NCI-H2107 treated with DMSO at 0.1 percent for 48 hours (cell line): ENCODE measurements at regions not wholly inside any gene's neighbourhood (a gene's known extent, or its start where the extent isn't known, plus 50 kb on each side); places are given as distances from the start of the nearest gene placed in this dataset.

Source experiments
- DNase-seq: peaks from one replicate; lab custom pipeline; 2025; ENCODE audit not compliant: unreplicated experiment; lab: John Stamatoyannopoulos, UW

DNA sequence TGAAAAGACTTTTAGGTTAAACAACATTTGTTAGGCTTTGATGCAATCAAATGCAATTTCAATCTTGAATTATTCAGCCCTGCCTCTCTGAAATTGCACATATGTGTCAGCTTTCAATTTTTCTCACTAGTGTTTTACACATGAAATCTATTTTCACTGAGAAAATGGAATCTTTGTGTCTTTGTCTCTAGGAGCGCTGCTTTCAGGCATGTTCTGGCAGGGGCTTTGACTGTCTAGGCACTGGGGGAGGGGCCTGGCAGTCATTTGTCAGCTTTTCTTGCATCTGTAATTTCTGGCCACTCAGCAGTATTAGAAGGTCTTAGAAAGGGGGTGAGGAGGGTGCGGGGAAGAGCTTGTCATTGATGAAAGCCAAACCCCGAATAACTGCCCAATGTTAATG lies 264.4 kb downstream of the PTPRC start:
- DNase-seq, result no peak

- no peak for DNase-seq
These were observed 264.8 kb downstream of the PTPRC start for GRCh38 chr1:198903621-198904020.

GRCh38 chr1:198904321-198904720 lies 265.5 kb downstream of the PTPRC start:
- no peak for DNase-seq

- DNase-seq, result no peak
These were observed 268.0 kb downstream of the PTPRC start for GRCh38 chr1:198906739-198907422.

- DNase-seq, result no peak
These were observed 268.5 kb downstream of the PTPRC start for GRCh38 chr1:198907423-198907746.

DNA sequence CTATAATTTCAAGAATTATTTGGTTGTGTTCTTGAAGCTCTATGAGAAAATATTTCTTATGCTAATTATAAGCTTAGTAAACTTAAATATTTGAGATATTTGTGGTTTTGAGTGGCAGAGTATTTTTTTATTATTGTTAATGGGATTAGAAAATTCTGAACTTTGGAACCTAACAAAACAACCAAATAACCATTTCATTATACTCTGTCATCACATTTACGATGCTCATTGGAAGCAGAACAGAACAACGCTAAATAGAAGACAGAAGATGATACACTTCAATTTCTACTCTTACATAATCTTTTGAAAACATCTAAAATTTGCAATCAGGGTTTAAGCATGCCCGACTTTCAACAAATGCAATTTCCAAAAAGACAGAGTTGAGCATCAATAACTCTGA lies 270.2 kb downstream of the PTPRC start:
- DNase-seq, result no peak

DNA sequence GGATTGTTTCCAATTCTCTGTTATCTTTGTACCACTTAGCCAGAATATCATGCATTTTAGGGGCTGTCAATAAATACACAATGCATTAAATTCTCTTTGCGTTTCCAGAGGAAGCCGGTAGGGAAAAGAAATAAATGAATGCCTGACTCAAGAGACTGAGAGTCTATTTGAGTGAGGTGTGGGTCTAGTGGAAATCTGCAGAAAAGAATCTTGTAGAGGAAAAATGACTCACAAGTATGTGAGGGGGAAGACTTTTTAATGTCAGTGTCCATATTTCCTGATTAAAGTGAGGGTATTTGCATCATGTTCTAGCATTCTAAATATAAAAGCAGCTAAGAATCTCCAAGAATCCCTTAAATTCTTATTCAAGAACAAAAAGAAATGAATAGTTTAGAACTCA lies 271.1 kb downstream of the PTPRC start:
- no peak for DNase-seq

DNA sequence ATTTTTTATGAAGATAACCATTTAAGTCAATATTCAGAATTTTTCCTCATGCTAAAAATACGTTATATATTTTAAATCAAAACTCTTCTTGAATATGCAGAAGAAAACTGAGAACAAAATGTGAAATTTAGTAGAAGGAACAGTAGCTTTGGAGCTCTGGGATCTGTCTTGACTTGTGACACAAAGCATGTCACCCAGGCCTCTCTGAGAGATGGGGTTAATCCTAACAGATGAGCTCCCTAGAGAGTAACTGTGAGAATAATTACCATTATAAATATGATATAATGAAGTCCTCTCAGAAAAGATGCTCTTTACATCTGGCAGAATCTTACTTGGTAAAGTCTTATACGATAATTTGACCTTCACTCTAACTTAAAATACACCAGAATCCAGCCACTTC lies 272.0 kb downstream of the PTPRC start:
- DNase-seq, result no peak

DNA sequence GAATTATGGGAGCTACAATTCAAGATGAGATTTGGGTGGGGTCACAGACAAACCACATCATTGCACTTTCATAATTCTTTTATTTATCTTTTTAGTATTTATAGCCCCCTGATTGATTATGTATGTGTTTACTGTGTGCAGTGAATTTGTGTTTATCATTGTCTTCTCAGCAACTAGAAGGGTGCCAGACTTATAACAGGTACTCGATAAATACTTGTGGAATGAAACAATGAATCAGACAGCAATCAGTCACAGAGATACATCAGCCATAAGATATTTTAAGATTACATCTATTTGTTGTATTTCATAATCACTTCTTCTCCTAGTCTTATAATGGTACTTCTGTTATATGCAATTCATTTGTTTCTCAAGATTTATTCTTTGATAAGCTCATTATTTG lies 273.2 kb downstream of the PTPRC start:
- DNase-seq, result no peak

- no peak for DNase-seq
These were observed 274.8 kb downstream of the PTPRC start for GRCh38 chr1:198913667-198914066.

DNA sequence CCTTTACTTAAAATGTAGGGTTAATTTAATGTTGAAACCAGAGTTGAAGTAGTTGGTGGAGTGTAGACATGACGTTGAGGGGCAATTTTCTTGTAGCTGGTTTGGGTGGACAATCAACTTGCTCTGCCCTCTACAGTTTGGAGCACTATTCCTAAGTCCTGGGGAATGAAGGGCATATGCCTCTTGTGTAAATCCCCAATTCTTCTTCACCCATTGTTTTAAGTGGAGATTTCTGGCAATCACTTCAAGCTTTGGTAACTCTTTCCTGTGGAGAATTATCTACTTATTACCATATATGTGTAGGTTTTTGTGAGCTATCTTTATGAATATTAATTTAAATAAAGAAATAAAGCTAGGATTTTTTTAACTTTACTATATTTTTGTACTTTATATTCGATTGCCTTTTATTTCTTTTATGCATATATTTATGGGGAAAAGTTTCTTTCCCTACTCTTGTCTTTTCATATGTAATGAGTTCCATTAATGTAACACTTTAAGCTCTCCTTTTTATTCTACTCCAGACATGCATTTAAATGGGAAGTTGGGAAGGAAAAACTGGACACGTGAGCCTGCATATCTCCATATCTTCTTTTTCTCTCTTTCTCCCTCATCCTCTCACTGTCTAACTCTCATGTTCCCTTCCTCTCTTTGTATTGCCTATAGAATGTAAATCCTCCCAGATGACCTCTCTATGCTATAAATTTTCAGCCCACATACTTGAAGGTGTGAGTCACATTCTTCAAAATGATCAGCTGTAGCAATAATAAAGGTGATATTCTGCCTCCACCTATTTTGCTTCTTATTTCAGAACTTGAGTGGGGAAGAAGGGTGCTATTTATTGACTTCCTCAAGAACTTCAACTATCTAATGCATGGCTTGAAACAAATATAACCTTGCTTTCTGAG lies 276.7 kb downstream of the PTPRC start:
- DNase-seq, result no peak

GRCh38 chr1:198917226-198917625 lies 278.4 kb downstream of the PTPRC start:
- no peak for DNase-seq

DNA sequence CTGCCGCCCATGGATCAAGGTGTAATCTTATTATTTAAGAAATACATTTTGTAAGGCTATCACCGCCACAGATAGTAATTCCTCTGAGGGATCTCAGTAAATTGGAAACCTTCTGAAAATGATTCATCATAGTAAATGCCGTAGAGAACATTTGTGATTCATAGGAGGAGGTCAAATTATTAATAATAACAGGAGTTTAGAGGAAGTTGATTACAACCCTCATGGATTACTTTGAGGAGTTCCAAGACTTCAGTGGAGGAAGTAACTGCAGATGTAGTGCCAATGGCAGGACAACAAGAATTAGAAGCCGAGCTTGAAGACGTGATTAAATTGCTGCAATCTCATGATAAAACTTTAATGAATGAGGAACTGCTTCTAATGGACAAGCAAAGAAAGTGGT lies 280.1 kb downstream of the PTPRC start:
- no peak for DNase-seq

DNA sequence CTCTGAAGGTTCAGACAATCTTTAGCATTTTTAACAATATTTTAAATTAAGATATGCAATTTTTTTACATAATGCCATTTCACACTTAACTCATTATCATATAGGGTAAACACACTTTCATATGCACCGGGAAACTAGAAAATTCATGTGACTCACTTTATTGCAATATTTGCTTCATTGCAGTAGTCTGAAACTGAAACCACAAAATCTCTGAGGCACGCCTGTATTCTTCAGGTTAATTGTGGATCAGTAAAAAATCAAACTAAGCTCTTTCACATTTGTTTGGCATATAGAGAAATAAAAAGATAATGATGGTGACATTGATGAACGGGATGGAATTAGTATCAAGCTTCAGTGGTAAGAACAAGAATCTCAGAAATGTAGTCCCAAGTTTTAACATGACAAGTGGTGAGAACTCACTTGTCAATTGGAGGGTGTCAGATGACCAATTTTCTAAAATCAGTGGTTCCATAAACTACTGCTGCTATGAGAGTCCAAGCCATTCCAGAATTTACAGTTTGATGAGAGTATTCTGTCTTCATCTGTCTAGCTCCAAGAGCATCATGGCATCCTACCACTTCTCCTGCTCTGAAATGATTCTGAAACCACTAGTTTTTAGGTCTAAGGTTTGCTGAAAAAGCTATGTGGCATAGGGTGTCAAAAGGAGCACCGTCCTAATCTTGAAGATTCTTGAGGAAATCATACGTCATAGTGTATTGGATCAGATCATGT lies 281.0 kb downstream of the PTPRC start:
- DNase-seq, result no peak

DNA sequence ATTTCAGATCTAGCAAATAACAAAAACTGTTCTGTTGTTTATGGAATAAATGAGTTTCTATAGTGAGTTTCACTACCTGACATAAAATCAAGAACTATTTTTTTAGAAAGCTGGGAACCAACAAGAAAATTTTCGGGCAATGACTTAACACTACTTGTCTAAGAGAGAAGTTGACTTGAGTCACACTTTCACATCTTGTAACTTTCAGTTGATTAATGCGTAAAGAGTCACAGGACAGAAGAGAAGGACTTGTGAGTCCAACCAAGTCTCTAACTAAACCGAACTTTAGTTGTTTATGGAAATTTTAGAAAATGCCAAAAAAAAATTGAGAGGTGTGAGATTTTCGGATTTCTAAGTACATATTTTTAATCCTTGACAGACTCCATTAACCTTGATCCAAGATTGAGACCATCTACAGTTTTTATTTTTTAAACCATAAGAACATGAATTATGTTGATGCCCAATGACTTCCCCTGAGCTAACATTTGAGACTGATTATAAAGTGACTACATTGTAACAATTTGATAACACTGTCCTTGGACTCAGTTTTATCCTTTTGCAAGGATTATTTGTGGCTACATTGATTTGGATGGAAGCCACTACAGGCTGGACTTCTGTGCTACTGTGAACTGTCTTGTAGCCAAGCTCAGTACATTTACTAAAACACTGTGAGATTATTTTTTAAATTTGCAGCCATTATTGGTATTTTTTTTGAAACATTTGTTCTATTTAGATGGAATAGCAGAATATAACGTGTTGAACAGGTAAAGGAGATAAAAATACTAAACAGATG lies 284.0 kb downstream of the PTPRC start:
- DNase-seq, result no peak

- DNase-seq, result no peak
These were observed 285.2 kb downstream of the PTPRC start for GRCh38 chr1:198923993-198924392.

GRCh38 chr1:198925567-198925966 lies 286.7 kb downstream of the PTPRC start:
- no peak for DNase-seq

DNA sequence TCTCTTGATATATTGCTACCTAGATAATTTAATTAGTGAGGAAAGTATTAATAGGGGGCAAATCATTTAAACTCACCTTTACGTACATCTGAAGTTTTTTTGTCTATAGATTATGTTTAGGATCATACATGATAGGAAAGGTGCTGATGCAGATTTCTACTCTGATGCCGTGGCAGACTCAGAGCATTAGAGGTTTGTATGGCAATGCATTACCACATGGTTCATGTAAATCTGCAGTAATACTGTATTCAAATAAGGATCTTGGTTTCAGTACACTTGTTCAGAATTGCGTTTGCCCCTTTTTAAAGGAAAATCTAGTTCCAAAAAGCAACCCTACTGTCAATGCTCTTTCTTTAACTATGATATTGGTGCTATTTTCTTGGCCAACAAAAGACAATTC lies 288.3 kb downstream of the PTPRC start:
- DNase-seq, result no peak

DNA sequence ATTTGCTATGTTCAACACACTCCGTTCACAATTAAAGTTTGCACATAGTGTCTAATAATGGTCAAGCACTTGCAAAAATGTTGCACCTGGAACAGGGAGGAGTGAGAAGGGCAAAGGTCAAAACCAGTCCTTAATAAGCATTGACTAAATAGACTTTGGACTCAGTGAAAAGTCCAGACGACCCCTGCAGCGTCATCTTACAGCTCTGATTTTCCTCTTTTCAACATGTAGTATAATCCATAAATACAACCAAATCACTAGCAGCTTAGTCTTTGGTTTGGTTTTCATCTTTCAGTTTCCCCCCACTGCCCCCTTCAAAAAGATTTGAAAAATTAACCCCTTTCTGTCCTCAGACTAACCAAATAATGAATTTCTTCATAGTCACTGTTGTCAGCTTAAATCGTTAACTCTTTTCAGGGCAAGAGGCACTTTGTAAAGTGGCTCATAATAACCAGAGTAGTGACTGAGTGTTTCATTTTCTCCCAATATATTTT lies 290.3 kb downstream of the PTPRC start:
- no peak for DNase-seq

GRCh38 chr1:198929961-198930599 lies 291.2 kb downstream of the PTPRC start:
- DNase-seq, result peak; percentile 70
